ENCODE measurements at regions not wholly inside any gene's neighbourhood (a gene's known extent, or its start where the extent isn't known, plus 50 kb on each side); places are given as distances from the start of the nearest gene placed in this dataset.

GRCh38 chr9:118058227-118058626 is 354.0 kb downstream of the TLR4 start:
- DNase-seq (ENCODE audit: low read depth in 2 of 2): no peak

GRCh38 chr9:118059484-118060278 is 355.5 kb downstream of the TLR4 start:
- no peak for DNase-seq (ENCODE audit: low read depth in 2 of 2)

DNA sequence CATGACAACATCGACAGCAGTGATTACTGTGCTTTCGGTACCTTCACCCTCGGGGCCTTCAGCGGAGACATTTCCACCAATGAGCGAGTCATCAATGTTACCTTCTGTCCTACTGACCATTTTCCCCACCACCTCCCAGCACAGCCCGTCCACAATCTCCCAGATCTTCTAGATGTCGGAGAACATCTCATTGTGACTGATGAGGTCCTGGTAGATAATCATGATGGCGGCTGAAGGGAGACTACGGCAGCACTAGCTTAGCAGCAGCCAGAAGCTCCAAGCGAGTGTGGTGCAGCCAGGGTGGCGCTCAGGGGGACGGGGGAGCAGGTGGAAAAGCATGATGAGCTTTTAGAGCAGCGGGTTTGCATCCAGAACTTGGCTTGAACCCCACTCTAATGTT is 379.0 kb downstream of the TLR4 start:
- no peak for DNase-seq (ENCODE audit: low read depth in 2 of 2)

DNA sequence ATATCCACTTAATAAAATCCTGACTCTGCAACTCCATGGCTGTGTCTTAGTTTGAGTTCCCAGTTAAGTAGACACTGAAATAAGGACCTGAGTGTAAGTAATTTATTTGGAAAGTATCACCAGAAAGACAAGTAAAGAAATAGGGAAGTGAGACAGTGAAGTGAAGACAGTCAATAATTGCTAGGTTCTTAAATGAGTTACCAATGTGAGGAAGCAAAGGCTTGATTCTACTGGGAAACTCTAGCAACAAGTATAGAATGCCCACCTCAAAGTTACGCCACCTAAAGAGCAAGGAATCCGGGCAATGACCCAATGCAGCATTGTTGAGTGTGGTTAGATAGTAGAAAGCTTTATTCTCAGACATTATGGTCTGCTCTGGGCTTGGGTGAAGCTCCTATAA is 383.9 kb downstream of the TLR4 start:
- no peak for DNase-seq (ENCODE audit: low read depth in 2 of 2)

DNA sequence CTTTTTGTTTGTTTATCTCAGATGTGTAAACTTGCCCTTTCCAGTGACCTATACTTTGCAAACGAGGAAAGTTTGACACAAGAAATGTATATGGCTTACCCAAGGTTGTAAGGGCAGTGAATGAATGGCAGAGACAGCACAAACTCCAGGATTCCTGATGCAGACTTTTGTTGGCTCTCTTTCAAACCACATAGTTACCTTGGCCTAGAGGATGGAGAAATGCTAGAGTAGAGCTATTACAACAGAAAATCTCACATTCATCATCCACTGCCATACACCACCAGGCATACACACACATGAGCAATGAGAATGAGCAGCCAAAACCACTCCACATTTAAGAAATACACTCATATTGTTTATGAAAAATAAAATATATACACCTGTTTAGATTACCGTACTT is 387.0 kb downstream of the TLR4 start:
- no peak for DNase-seq (ENCODE audit: low read depth in 2 of 2)

DNA sequence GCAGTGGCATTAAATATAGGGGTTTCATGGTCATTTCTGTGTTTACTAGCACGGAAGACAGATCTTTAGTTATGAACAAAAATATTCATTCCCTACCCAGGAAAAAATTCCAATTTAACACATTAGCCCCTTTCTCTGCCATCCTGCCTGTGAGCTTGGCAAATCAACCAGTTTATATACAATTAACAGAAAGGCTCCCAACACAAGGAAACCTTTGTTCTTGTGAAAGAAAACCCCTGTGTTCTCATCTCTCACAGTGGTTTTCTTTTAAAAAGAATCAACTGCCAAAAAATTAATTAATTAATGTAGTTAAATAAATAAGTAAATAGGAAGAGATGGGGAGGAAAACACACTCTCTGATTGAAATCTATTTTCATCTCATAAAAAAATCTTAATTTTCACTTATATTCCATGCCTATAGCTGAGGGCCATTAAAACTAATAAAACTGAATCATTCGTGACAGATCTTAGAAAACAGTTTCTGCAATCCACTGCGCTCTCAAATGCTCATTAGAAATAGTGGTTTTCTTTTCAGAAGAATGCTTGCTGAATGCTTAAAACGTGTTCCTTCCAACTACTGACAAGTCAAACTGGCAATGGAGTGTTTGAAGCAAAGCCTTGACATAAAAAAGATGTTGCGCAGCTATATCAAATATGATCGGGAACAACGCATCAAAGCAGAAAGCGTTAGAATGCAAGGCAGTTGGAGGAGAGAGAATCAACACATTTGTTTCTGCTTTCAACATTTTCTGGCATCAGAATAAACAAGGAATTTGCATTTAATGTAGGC is 387.7 kb downstream of the TLR4 start:
- DNase-seq (ENCODE audit: low read depth in 2 of 2): no peak

GRCh38 chr9:118094387-118094786 is 390.2 kb downstream of the TLR4 start:
- DNase-seq (ENCODE audit: low read depth in 2 of 2): no peak

GRCh38 chr9:118100529-118101419 is 396.6 kb downstream of the TLR4 start:
- no peak for DNase-seq (ENCODE audit: low read depth in 2 of 2)

- DNase-seq (ENCODE audit: low read depth in 2 of 2): no peak
Observed at GRCh38 chr9:118104363-118104762, 400.2 kb downstream of the TLR4 start.

DNA sequence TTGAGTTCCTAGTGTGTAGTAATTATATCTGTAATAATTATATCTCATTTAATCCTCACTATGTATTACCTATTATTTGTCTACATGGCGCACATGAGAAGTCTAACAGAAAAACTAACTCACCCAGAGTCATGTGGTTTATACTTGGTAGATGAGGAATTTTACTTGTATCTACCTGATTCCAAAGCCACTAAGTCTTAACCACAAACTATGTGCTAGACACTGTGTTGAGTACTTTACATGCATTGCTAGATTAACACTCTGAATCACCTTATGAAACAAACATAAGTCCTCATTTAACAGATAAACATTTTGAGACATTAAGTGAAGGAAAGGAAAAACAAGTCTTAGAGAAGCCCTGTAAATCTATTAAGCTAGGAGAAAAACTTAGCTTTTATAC is 404.8 kb downstream of the TLR4 start:
- DNase-seq (ENCODE audit: low read depth in 2 of 2): no peak

DNA sequence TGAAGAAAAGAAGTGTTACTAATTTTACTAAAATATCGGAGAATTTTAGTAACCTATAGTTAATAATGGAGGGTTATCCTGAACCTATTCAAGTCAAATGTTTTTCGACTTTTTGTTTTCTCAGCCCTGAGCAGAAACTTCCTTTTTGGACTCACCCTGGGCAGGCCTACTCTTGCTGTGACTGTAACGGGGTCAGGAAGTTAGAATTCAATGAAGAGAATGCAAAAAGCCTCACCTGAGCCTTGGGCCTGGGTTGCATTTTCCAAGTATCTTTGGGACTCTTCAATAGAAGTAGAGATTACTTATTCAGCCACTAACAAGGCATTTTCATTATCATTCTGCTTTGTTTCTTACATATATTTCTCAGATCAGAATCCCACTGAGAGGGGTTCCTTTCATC is 405.3 kb downstream of the TLR4 start:
- no peak for DNase-seq (ENCODE audit: low read depth in 2 of 2)

DNA sequence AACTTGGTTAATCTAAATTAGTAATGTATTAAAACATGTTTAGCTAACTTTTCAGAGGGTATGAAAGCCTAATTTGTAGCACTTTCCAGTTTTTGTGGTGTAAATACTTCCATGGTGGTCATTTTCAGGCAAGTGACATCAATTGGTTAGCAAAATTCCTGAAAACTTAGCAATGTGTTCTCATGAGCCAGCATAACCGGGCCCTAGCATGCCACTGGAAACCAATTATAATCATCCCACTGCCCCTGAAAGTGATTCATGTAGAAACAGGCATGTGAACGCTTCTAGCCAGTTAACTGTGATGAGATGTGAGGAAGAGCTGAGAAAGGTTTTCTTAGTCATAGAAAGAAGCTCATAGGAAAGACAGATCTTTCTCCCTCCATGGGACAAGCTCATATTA is 417.2 kb downstream of the TLR4 start:
- DNase-seq (ENCODE audit: low read depth in 2 of 2): no peak

DNA sequence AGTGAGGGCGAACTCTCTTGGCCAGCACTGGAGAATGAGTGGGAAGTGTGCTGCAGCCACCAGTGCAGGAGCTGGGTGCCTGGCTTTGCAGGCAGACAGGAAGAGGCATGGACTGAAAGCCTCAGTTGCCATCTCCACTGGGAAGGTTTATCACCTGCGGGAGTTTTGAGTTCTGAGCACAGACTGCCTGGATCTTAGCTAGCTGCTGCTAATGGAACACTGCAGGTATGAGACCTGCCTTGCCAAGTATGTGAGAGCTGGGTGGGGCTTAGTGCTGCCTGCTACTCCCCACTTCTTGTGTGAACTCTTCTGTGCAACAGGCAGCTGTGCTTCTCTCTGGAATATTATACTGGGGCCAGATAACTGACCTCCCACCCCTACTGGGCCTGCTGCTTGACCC is 424.1 kb downstream of the TLR4 start:
- DNase-seq (ENCODE audit: low read depth in 2 of 2): no peak

DNA sequence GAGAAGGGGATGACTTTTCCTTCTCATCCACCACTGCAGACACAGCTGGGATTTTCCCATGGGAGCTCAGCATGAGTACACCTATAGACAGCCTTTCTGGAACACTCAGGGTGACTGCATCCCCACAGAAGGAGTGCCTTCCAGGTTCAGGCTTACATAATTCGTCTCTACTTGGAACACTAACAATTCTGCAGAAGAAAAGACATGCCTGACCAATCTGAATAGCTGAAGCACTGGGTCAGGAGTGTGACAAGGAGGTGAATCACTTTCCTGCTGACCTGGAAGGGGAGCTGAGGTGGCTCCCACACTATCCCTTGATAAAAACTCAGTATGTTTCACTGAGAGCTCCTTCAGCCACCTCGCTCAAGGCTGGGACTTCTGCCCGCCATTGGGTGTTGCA is 425.3 kb downstream of the TLR4 start:
- no peak for DNase-seq (ENCODE audit: low read depth in 2 of 2)

GRCh38 chr9:118148990-118149389 is 444.8 kb downstream of the TLR4 start:
- DNase-seq (ENCODE audit: low read depth in 2 of 2): no peak

- no peak for DNase-seq (ENCODE audit: low read depth in 2 of 2)
Observed at GRCh38 chr9:118156846-118157245, 452.6 kb downstream of the TLR4 start.

DNA sequence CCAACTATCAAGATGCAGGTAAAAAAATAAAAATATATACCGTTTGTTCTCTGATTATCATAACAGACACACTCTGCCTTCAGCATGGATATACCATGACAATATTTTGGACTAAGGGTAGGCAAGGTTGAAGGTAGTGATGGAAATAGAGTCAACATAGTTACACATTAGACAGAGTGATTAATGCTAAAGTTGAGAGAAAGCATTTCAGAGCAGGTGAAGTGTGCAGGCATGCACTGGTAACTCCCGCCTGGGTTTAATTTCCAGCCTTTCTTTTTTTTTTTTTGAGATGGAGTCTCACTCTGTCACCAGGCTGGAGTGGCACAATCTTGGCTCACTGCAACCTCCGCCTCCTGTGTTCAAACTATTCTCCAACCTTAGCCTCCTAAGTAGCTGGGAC is 458.5 kb downstream of the TLR4 start:
- DNase-seq (ENCODE audit: low read depth in 2 of 2): no peak

GRCh38 chr9:118163751-118164150 is 459.5 kb downstream of the TLR4 start:
- no peak for DNase-seq (ENCODE audit: low read depth in 2 of 2)

DNA sequence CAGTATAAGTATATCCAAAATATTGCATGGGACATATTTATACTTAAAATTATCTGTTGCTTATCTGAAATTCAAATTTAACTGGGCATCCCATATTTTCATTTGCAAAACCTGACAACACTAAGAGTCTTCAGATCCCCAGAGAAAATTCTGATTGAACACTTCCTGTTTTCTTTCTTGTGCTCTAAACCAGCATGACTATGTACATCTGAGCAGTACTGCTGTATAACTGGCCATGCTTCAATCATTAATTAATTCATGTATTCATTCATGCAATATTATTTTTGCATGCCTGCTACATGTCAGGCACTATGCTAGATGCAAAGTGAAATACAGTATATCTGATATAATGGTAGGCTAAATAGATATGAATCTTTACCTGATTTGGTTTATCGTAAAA is 461.2 kb downstream of the TLR4 start:
- DNase-seq (ENCODE audit: low read depth in 2 of 2): no peak

GRCh38 chr9:118170032-118170955 is 466.1 kb downstream of the TLR4 start:
- no peak for DNase-seq (ENCODE audit: low read depth in 2 of 2)

DNA sequence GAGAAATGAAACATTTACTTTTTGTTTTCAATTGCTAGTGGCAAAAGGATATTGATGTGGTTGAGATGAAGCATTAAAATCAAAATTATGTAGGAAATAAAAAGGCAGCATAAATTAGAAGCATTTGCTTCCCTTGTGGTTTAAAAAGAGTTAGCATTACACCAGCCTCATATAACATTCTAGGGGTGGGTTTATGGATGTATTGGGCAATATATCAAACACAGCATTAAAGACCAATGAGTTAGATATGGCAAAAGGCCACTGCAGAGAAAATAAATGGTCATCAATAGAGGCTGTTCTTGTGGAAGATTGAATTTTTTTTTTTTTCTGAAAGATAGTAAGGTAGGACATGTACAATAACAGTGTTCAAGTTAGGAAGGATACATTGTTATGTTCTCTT is 473.0 kb downstream of the TLR4 start:
- DNase-seq (ENCODE audit: low read depth in 2 of 2): no peak
